WERI-Rb-1 (cell line): ENCODE measurements at regions not wholly inside any gene's neighbourhood (a gene's known extent, or its start where the extent isn't known, plus 50 kb on each side); places are given as distances from the start of the nearest gene placed in this dataset.
A peak's percentile ranks its signal among the peaks of the same experiment; 100 is the strongest.

ENCODE experiments used
- DNase-seq: peaks from one replicate; pipeline ENCODE4 v3.0.0-alpha.2; 2020
- H3K27ac ChIP-seq: fragments of 250-450 bp; sonication (Bioruptor Pico); 2 replicates; pipeline ENCODE4 v1.5.1; 2020; ENCODE audit warnings: mild to moderate bottlenecking, moderate library complexity
- H3K27me3 ChIP-seq: fragments of 250-450 bp; sonication (Bioruptor Pico); 2 replicates; pipeline ENCODE4 v1.5.1; 2021; ENCODE audit warnings: mild to moderate bottlenecking, low read depth, moderate library complexity; ENCODE audit not compliant: insufficient read depth, severe bottlenecking
- H3K36me3 ChIP-seq: fragments of 250-450 bp; sonication (Bioruptor Pico); 2 replicates; pipeline ENCODE4 v1.5.1; 2020; ENCODE audit warnings: mild to moderate bottlenecking, moderate library complexity
- H3K4me3 ChIP-seq: 2 replicates; pipeline ENCODE4 v1.5.1; 2011; ENCODE audit warnings: low read depth, mild to moderate bottlenecking, control low read depth, low read length
- H3K9me3 ChIP-seq: fragments of 250-450 bp; sonication (Bioruptor Pico); 2 replicates; pipeline ENCODE4 v1.5.1; 2021; ENCODE audit warnings: mild to moderate bottlenecking, moderate library complexity; ENCODE audit not compliant: severe bottlenecking
- CTCF ChIP-seq: IDR thresholded peaks from 2 replicates; pipeline ENCODE4 v1.5.1; 2011; ENCODE audit warnings: low read depth, mild to moderate bottlenecking, control low read depth, inconsistent platforms, low read length

DNA sequence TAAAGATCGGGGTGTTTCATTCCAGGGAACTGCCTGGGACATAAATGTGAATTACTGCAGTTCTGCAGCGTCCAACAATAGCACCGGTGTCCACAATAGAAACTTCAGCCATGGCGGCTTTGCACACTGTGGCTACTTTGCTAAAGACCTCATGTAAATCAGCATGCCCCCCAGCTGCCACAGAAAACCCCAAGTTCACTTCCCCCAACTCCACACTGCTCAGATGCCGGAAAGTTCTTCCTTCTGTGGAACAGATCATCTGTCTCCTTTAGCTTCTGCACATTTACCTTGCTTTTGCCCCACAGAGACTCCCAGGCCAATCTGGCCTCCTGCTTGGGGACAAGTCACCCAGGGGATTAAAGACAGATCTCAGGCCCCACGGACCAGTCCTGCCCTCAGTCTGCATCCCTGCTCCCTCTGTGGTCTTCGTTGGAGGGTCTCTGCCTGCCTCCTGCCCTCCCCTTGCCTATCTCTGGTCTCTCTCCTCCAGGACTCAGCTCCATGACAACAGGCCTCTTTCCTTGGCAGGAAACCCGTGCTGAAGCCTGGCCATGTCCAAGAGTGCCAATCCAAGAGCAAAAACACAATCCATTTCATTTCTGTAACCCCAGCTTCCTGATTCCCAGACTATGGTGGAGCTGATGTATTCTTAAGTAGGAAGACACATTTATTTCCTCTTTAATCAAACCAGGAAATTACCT lies 403.2 kb downstream of the RPS24 start:
- no peak for TF ChIP-seq CTCF
- no peak for DNase-seq
- no peaks in the 10 kb centered on the region for H3K27me3 ChIP-seq
- H3K9me3 ChIP-seq = no peaks in the 10 kb centered on the region
- peak overlapping the region; percentile 97 for H3K27ac ChIP-seq
- H3K36me3 ChIP-seq = no peaks in the 10 kb centered on the region
- no peak overlapping the region for H3K4me3 ChIP-seq

DNA sequence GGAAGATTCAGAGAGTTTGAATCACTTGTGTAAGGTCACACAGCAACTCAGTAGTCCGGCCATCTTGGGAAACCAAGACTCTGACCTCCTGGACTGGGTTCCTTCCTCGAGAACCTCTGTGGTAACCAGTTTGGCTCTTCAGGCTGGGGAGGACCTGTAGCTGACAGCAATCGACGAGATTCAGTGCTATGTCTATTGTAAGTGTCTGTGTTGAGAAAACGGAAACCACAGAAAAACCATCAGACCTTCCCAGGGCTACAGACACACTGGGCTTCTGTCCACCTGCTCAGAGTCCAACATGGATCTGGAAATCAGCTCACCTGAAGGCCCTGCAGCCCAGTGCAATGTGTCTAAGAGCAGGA lies 403.7 kb downstream of the RPS24 start:
- Histone ChIP-seq H3K27ac (peak overlapping the region; percentile 97; the same call in 1 of the 2 replicates), H3K4me3 (no peak overlapping the region), H3K36me3 (no peaks in the 10 kb centered on the region), H3K27me3 (no peaks in the 10 kb centered on the region), H3K9me3 (no peaks in the 10 kb centered on the region)
- DNase-seq = no peak
- TF ChIP-seq CTCF = no peak

DNA sequence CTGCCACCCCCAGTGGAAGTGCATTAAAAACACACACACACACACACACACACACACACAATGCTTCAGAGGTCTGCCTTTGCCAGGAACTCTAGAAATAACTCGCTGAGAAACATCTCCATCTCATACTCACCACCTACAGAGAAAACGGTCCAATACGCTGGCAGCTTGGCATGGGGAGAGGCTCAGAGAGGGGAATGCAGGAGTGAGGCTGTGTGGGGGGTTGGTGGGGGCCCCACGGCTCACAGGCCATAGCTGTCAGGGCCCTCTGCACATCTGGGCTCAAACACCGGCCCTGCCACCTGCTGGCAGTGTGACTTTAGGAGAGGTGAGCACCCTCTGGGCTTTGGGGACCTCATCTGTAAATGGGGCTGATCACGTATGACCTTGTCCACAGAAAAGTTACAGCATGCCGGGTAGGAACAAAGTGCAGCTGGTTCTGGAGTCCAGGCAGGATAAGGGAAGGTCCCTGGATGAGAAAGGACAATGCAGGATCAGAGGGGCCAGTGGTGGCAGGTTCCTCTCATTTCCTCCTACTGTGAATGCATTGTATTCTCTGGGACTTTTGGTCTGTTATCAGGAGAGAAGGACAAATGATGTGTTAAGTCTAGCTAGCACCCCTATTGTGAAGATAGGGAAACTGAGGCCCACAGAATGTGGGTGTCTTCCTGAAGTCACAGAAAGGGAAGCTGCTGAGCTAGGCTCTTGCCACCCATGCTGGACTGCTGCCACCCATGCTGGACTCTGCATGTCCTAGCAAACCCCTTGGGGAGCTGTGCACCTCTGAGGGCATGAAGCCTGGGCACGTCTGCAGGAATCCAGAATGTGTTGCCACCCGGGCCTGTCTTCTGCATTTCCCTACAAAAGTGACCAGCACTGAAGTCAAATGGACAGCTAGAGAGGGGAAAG lies 404.6 kb downstream of the RPS24 start:
- no peak overlapping the region for H3K27ac ChIP-seq
- TF ChIP-seq CTCF = peak; percentile 32
- no peaks in the 10 kb centered on the region for H3K9me3 ChIP-seq
- no peaks in the 10 kb centered on the region for H3K27me3 ChIP-seq
- DNase-seq = no peak
- H3K36me3 ChIP-seq = no peaks in the 10 kb centered on the region
- no peak overlapping the region for H3K4me3 ChIP-seq

- DNase-seq = no peak
- no peaks in the 10 kb centered on the region for H3K36me3 ChIP-seq
- H3K9me3 ChIP-seq = no peaks in the 10 kb centered on the region
- no peak overlapping the region for H3K27ac ChIP-seq
- 0 out of 2 replicates have a peak, but pooled peaks have one; percentile 6 for TF ChIP-seq CTCF
- no peak overlapping the region for H3K4me3 ChIP-seq
- no peaks in the 10 kb centered on the region for H3K27me3 ChIP-seq
These were observed 405.5 kb downstream of the RPS24 start for GRCh38 chr10:78438907-78439809.

DNA sequence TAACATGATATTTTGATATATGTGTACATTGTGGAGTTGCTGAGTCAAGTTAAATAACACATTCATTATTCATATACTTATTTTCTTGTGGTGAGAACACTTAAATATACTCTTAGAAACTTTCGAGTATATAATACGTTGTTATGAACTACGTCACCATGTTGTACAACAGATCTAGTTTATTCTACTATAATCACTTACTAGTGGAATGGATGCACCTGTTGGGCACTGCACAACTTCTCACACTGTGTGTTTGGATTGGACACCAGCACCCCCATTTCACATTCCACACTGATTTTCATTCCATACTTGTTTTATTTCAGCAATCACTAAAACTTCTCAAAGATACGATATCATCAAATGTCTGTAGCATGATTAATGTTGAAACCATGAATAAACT lies 407.3 kb downstream of the RPS24 start:
- TF ChIP-seq CTCF = no peak
- Histone ChIP-seq H3K4me3 (no peak overlapping the region), H3K27me3 (no peaks in the 10 kb centered on the region), H3K9me3 (no peaks in the 10 kb centered on the region), H3K36me3 (no peaks in the 10 kb centered on the region), H3K27ac (no peak overlapping the region)
- DNase-seq = no peak
